GM19351 (cell line): ENCODE measurements at regions not wholly inside any gene's neighbourhood (a gene's known extent, or its start where the extent isn't known, plus 50 kb on each side); places are given as distances from the start of the nearest gene placed in this dataset.
"Not testable (repeated sequence)": the region's sequence is repeated elsewhere in the genome, so short reads cannot be mapped to it uniquely, and the experiment has no call there.

Experiments
- ATAC-seq: cut with Tn5 transposase; IDR thresholded peaks from one replicate; pipeline ENCODE4 v1.9.1; 2021; ENCODE audit warnings: mild to moderate bottlenecking, moderate library complexity; ENCODE audit not compliant: unreplicated experiment

DNA sequence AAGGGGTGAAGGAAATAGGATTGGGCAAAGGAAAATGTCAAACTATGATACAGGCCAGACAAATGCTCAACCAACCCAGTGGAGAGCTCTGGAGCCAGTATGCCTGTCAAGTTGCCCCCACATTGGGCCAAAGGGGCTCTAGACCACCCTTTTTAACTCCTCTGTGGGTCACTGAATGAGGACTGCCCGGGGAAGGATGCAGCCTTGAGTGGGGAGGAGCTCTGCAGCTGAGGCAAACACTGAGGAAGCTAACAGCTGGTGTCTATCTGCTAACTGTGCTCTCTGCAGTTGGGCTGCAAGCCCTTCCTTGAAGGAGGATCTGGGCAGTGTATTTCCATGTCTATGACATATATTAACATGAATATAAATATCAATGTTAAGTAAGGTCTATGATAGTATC, 98.4 kb upstream of the PRSS16 start:
- no peak for ATAC-seq

DNA sequence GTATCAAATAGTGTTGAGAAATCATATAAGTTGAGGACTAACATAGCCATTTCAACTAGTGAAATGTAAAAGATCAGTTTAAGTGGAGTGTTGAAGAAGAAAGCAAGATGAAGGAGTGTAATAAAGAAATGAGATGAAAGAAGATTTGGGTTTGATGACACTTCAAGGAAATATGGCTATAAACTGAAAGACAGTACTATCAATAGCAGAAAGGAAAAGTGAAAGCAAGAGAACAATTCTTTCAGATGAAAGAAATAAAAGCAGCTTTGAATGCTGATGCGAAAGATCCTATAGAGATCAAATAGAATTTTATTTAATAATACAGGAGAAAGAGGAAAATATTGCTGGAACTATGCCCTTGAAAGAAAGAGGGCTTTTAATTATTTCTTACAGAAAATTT, 92.8 kb upstream of the PRSS16 start:
- no peak for ATAC-seq

DNA sequence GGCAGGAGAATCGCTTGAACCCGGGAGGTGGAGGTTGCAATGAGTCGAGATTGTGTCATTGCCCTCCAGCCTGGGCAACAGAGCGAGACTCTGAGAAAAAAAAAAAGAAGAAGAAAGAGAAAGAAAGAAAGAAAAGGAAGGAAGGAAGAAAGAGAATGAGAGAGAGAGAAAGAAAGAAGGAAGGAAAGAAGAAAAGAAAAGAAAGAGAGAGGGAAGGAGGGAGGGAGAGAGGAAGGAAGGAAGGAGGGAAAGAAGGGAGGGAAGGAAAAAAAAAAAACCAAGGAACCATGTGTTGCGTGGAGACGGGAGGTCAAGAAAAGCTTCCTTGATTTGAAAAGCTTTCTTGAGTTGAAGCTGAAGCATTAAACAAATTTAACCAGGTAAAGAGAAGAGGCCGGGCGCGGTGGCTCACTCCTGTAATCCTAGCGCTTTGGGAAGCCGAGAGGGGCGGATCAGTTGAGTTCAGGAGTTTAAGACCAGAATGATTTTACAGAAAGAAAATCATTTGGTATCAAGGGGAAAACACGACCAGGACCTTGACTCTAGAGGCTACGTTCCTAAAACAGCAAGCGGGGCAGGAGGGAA, 90.5 kb upstream of the PRSS16 start:
- ATAC-seq: peak; percentile 9

DNA sequence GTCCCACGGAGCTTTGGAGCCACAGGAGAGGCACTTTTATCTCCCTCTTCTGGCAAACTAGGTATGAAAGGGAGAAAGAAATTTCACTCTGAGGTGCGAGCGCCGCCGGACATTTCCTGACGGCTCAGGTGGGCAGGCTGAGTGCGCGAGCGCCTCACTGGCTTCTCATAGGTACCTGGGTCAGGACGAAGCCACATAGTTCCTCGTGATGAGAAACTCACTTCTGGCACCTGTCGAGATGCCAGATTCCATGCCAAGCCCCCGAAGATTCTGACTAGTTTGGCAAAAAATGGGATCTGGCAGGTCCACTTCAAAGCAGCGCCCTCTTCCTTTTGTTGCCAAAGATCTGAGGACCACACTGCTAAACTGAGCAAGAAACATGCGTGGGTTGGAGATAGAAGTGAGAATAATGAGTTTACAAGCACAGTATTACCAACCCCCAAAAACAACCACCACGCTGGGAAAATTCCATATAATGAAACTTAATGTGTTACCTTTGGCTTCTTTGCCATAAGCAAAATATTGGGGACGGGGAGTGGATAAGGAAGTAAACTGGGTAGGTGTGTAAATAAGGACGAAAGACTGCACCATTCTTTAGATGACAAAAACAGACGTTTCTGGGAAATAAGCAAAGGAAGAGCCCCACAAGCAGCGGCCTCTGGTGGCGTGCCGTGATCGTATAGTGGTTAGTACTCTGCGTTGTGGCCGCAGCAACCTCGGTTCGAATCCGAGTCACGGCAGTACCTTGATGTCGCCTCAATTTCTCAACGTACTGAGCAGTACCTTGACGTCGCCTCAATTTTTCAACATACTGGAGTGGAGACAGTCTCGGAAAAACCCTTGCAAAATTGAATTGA, 89.8 kb upstream of the PRSS16 start:
- peak; percentile 56 for ATAC-seq

DNA sequence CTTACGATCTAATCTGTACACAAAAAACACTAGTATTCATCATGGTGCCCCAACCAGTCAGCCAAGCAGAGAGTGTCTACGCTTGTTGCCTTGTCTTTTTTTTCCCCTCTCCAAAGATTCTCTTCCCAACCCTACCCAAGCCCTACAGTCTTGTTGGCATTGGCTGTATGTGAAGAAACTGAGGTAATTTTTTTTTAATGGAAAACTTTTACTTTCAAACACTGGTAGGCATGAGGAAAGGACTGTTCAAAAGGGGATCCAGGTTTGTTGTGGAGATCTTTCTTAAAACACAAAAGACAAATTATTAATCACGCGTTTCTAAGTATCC, 89.2 kb upstream of the PRSS16 start:
- no peak for ATAC-seq

DNA sequence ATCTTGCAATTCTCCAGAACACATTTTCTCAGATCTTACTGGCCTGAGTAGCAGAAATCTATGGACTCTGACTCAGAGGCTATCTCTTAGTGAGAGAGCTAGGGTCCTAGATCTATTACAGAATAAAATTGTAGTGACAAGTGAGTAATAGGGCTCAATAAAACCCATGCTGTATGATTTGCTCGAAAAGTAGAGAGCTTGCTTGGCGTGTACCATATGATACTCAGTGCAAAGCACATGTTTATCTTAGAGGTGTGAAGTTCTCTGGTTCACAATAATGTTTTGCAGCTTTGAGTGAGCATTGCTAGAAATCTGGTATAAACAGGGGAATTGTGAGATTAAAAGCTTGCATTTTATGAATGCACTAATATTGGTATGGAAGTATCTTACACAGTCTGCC, 87.8 kb upstream of the PRSS16 start:
- ATAC-seq: no peak

DNA sequence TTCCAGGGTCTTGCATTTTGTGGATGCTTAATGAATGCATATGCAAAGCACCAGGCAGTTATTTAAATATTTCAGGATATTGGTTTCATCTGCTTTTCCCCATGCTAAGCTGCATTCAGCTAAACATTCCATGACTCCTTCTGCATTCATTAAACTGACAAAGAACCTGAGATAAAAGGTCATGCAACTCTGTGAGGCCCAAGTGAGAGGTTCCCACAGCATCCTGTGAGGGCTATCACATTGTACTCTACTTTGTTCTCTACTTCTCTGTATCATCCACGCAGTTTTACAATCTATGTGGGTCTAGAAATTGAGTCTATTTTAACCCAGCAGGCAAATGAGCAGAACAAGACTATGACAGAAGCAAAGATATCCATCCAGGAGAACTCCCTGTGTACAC, 86.4 kb upstream of the PRSS16 start:
- no peak for ATAC-seq

DNA sequence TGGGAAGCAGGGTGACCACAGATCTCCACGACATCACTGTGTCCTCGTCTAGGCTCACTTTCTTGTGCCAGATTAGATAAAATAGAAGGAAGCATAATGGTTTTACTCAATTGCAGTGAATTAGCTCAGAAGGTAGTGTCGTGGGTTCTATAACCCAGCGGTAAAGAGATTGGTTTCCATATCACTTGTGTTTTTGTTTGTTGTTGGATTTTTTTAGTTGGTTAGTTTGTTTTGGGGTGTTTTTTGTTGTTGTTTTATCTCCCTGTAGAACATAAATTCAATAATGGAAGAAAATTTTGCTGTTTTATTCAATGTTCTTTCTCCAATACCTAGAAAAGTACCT, 85.9 kb upstream of the PRSS16 start:
- ATAC-seq: no peak

DNA sequence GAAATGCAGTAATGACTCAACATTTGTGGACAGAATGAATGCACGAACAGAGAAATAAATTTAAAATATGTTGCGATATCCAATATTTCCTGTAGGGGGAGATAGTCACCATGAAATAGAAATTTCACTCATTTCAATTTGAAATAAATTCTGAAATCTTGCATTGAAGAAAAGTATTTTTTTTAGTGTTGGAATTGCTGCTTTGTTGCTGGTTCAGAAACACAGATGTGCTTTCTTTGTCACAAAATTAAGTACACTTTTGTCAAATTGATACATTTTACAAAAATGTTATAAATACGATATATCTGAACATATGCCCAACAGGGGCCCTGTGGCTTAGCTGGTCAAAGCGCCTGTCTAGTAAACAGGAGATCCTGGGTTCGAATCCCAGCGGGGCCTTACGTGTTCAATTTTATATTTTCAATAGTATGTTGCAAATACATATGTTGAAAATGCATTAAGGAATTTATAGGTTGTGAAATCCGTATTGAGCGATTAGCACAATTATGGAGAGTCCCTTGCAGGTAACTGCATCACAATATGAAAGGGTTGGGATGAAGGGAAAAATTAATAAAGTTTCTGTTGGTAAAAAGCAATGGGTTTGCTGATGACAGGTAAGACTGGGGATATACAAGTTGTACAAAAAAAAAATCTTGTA, 85.4 kb upstream of the PRSS16 start:
- ATAC-seq: no peak

DNA sequence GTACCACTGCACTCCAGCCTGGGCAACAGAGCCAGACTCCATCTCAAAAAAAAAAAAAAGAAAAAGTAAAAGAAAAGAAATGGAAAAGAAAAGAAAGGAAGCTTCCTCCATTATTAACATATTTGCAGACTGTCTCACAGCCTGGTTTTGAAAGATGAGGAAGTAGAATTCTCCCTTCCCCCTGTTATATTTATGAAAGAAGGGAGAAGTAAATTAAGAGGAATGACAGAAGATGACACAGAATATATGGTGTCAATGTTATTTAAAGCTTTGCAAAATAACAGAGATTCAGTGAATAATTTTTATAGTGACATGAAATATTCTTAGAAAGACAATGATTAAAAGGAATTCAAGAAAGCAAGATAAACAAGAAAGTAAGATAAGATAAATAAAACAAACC, 83.7 kb upstream of the PRSS16 start:
- ATAC-seq: no peak

DNA sequence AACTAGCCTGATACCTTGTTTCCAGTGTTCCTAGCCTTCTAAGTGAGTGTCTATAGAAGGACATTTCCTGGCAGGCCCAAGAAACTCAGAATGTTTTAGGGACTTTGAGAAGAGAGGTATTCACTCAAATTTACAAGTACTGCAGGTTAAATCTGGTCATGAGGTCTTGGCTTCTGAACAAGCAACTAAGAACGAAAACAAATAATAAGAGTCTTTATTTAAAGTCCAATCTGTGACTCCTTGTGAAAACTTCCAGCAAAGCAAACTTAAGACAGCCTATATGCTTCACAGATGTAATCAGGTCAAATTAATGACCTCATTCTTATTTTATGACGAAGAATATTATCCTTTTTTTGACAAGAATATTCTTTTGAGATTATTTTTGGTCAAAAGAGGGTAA, 79.4 kb upstream of the PRSS16 start:
- no peak for ATAC-seq

DNA sequence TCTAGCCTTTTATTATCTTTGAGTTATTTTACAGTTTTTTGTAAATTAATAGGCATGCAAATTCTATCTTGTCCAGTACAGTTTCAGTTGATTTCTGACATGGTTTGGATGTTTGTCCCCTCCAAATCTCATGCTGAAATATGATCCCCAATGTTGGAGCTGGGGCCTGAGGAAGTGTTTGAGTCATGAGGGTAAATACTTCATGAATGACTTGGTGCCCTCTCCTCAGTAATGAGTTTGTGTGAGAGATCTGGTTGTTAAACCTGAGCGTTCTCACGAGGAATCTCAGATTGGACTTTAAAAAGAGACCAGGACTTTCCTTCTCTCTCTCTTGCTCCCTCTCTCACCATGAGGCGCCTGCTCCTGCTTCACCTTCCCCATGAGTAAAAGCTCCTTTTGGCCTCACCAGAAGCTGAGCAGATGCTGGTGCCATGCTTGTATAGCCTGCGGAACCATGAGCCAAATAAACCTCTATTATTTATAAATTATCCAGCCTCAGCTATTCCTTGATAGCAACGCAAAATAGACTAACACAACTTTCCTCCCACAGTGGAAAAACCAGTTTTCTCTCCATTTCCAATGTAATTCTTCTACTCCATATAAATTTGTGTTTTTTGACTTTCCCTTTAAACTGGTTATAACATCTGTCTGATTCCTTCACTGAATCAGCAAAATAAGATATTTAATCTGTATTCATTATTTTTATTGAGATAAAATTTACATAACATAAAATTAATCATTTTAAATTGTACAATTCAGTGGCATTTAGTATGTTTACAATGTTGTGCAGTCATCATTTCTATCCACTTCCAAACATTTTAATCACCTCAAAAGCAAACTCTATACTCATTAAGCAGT, 78.7 kb upstream of the PRSS16 start:
- ATAC-seq: no peak

DNA sequence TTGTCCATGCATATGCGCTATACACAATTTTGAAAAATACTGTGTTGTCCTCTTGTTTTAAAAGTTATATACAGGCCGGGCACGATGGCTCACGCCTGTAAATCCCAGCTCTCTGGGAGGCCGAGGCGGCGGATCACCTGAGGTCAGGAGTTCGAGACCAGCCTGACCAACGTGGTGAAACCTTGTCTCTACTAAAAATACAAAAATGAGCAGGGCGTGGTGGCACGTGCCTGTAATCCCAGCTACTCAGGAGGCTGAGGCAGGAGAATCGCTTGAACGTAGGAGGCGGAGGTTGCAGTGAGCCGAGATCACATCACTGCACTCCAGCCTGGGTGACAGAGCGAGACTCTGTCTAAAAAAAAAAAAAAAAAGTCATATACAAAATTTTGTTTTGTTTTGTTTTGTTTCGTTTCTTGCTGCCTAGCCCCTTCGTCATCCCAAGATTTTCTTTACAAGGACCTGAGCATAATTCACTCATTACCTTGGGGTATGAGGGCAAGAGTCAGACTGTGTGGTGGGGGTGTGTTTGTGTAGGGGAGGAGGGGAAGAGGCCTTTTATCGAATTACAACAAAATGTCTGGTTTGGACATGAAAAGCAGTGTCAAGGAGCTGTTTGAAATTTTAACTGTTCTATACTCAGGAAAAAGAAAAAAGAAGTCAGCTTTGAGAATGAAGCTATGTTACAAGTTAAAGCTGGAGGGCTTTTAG, 74.8 kb upstream of the PRSS16 start:
- ATAC-seq: not testable (repeated sequence)

DNA sequence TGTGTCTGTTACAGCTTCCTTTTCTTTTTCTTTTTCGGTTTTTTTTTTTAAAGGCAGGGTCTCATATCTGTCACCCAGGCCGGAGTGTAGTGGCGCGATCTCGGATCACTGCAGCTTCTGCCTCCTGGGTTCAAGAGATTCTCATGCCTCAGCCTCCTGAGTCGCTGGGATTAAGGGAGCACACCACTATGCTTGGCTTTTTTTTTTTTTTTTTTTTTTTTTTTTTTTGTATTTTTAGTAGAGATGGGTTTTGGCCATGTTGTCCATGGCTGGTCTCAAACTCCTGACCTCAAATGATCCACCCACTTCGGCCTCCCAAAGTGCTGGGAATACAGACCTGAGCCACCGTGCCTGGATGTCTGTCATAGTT, 74.3 kb upstream of the PRSS16 start:
- ATAC-seq: not testable (repeated sequence)

DNA sequence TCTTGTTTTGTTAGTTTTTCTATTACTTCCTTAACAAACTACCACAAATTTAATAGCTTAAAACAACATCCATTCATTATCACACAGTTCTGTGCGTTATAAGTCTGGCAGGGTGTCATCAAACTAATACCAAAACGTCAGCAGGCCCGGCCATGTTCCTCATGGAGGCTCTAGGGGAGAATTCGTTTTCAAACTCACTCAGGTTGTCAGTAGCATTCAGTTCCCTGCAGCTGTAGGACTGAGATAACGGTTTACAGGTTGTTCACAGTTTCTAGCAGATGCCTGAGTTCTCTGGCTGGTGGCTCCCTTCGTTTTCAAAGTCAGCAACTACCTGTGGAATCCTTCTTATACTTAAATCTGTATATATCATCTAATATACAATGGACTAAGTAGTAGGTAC, 72.5 kb upstream of the PRSS16 start:
- no peak for ATAC-seq

DNA sequence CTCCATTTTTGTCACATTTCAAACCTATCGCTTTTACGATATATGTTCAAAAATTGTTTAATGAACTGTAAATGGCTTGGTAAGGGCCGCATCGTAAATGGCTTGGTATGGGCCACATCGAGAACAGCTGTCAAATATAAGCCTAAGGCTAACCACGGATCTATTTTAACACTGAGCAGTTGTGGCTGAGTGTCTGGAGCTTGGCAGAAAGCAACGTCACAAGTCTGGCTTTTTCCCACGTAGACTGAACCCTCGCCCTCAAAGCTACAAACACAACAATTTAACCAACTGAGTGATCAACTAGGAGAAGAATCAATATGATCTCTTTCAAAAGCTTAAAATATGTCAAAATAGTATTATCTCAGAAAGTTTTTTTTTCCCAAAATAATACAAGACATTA, 71.4 kb upstream of the PRSS16 start:
- no peak for ATAC-seq

DNA sequence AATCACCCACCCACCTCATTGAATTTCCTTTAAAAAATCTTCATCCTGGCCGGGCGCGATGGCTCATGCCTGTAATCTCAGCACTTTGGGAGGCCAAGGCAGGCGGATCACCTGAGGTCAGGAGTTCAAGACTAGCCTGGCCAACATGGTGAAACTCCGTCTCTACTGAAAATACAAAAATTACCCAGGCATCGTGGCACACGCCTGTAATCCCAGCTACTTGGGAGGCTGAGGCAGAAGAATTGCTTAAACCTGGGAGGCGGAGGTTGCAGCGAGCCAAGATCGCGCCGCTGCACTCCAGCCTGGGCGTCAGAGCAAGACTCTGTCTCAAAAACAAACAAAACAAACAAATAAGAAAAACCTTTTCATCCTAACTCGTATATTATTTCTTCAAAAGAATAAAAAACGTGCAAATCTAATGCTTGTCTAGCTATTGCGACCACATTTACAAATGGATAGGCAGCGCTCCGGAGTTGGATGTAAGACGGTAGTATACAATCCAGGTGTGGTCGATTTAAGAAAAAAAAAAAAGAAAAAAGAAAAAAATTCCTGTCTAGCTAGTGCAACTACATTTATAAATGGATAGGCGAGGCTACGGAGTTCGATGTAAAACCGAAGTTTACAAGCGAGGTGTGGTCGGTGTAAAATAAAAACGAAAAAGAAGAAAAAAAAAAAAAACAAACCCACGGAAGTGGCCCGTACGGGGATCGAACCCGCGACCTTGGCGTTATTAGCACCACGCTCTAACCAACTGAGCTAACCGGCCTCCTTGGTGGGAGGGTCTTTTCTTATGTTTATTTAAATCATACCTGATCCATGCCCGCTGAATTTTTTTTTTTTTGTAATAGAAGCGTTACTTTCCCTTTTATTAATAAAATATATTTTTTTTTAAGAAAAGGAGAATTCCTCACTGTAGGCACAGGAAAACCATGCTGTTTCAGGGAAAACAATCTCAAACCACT, 70.7 kb upstream of the PRSS16 start:
- ATAC-seq: no peak

DNA sequence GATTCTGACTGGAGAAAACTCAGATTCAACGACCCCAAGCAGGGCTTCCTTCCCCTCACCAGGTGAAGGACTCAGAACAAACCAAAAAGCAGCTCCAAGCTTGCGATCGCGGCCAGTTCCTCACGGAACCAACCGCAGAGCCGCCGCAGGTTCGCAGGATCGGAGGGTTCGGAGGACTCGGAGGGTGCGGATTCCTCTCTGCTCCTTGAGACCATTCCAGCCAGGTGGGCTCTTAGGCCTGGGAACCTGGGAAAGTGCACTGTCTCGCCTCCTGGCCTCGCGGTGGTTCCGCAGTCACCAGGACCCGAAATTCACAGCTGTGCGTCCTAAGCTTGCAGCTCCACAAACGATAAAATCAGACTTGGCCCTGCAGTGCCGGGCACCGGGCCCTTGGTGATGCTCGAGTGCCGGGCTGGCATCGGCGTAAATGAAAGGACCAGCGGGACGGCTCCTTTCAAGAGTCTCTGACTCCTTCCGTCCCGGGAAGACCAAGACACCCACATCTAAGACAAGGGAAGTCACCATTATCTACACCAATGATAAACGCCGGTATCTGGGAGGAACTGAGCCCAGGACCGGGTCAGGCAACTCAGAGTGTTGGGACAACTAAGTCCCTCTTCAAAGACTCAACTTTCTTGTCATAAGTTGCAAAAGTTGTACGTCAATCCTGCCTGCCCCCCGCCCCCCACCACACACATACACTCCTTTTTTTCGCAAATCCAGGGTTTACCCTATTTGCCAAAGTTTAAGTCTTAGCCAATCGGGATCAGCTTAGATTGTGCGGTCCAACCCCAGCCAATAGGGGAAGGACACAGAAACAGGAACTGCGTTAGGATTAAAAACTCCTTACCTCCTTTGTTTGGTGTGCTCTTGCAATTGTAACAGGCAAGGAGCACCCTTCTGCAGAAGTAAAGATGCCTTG, 69.8 kb upstream of the PRSS16 start:
- ATAC-seq: peak; percentile 65

DNA sequence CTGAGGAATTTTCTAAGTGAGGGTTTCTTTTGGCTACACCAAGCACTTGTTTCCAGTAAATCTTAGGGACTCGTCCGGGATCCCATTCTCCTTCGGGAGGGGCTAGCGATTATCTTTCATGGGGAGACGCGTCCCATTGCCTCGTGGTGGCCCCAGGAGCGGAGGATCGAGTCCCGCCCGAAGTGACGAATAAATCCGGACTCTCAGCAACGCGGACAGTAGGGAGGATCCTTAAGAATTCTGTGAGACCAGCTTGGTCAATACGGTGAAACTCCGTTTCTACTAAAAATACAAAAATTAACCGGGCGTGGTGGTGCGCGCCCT, 69.1 kb upstream of the PRSS16 start:
- ATAC-seq: peak; percentile 9
